ENCODE measurements at regions not wholly inside any gene's neighbourhood (a gene's known extent, or its start where the extent isn't known, plus 50 kb on each side); places are given as distances from the start of the nearest gene placed in this dataset.

- TF ChIP-seq, protein P1, sequence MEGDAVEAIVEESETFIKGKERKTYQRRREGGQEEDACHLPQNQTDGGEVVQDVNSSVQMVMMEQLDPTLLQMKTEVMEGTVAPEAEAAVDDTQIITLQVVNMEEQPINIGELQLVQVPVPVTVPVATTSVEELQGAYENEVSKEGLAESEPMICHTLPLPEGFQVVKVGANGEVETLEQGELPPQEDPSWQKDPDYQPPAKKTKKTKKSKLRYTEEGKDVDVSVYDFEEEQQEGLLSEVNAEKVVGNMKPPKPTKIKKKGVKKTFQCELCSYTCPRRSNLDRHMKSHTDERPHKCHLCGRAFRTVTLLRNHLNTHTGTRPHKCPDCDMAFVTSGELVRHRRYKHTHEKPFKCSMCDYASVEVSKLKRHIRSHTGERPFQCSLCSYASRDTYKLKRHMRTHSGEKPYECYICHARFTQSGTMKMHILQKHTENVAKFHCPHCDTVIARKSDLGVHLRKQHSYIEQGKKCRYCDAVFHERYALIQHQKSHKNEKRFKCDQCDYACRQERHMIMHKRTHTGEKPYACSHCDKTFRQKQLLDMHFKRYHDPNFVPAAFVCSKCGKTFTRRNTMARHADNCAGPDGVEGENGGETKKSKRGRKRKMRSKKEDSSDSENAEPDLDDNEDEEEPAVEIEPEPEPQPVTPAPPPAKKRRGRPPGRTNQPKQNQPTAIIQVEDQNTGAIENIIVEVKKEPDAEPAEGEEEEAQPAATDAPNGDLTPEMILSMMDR (tag by site-specific recombination; IDR thresholded peaks at IDR 0.05), result no peak
- TF ChIP-seq MEIS1 (CRISPR knock-in tag; IDR thresholded peaks at IDR 0.05; ENCODE audit: borderline replicate concordance) (no peak), ZNF274 (IDR thresholded peaks at IDR 0.05; ENCODE audit: low read length) (no peak), ZNF274 (tag by site-specific recombination; IDR thresholded peaks at IDR 0.05; ENCODE audit: borderline replicate concordance) (no peak), ZNF670 (tag by site-specific recombination; IDR thresholded peaks at IDR 0.05; ENCODE audit: low read depth) (no peak), SP2 (tag by site-specific recombination; IDR thresholded peaks at IDR 0.05) (no peak), MZF1 (tag by site-specific recombination; IDR thresholded peaks at IDR 0.05; ENCODE audit: borderline replicate concordance) (no peak), ZNF558 (tag by site-specific recombination; IDR thresholded peaks at IDR 0.05) (no peak)
Measured at GRCh38 chr3:102151935-102152334, 282.9 kb upstream of the ZPLD1 start.

Data from HEK293 (cell line).